HUES48 (cell line): ENCODE measurements at regions not wholly inside any gene's neighbourhood (a gene's known extent, or its start where the extent isn't known, plus 50 kb on each side); places are given as distances from the start of the nearest gene placed in this dataset.

Experiments used
- H3K27ac ChIP-seq: one replicate; pipeline ENCODE4 v1.7.0; 2013; ENCODE audit warnings: low read depth, low read length, inconsistent platforms
- H3K27me3 ChIP-seq: 2 replicates; pipeline ENCODE4 v1.6.1; 2013; ENCODE audit warnings: mild to moderate bottlenecking, low read length; ENCODE audit not compliant: control insufficient read depth, insufficient read depth
- H3K36me3 ChIP-seq: 2 replicates; pipeline ENCODE4 v1.6.1; 2013; ENCODE audit warnings: low read length; ENCODE audit not compliant: control insufficient read depth, insufficient read depth
- H3K4me1 ChIP-seq: 2 replicates; pipeline ENCODE4 v1.6.1; 2013; ENCODE audit warnings: mild to moderate bottlenecking, low read length; ENCODE audit not compliant: control insufficient read depth, insufficient read depth
- H3K4me3 ChIP-seq: 2 replicates; pipeline ENCODE4 v1.5.1; 2013; ENCODE audit warnings: mild to moderate bottlenecking, low read depth, low read length
- H3K9ac ChIP-seq: 2 replicates; pipeline ENCODE4 v1.6.1; 2013; ENCODE audit warnings: mild to moderate bottlenecking, low read depth, low read length, moderate library complexity
- H3K9me3 ChIP-seq: 2 replicates; pipeline ENCODE4 v1.6.1; 2013; ENCODE audit warnings: low read length; ENCODE audit not compliant: control insufficient read depth, insufficient read depth

DNA sequence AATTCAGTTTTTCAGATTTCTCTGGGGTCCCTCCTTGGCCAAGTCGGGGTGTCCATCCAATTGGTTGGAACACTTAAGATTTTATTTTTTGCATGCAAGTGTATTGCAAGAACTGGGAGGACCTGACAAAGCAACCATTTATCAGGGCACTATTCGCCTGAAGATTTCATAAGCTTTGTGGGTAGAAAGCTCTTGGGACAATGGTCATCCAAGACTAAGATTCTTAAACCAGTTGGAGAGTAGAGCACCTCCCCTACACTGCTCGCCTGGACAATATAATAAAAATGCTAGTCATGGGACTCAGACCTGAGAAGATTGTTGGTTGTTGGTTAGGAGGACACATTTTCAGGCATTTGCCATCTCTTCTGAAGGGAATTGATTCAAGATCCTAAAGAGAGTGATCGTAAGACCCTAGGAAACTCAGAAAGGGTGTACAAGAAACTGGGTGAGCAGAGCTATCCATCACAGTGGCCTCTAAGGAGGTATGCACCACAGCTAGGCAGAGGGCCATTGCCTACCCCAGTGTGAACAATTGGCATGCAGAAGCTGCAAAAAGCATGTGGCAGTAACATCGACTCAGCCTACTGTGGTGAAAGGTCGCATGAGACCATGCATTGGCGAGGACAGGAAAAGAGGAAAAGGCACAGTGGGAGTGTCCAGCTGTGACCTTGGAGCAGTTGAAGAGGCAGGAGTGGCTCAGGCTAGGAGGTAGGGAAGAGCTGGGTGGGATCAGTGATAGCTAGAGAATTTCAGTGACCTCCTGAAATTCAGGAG, 1235.3 kb upstream of the AUTS2 start:
- Histone ChIP-seq H3K4me3 (no peak overlapping the region), H3K4me1 (no peaks in the 10 kb centered on the region), H3K36me3 (no peaks in the 10 kb centered on the region), H3K9ac (no peak overlapping the region), H3K27me3 (no peaks in the 10 kb centered on the region), H3K27ac (no peak overlapping the region), H3K9me3 (no peaks in the 10 kb centered on the region)

DNA sequence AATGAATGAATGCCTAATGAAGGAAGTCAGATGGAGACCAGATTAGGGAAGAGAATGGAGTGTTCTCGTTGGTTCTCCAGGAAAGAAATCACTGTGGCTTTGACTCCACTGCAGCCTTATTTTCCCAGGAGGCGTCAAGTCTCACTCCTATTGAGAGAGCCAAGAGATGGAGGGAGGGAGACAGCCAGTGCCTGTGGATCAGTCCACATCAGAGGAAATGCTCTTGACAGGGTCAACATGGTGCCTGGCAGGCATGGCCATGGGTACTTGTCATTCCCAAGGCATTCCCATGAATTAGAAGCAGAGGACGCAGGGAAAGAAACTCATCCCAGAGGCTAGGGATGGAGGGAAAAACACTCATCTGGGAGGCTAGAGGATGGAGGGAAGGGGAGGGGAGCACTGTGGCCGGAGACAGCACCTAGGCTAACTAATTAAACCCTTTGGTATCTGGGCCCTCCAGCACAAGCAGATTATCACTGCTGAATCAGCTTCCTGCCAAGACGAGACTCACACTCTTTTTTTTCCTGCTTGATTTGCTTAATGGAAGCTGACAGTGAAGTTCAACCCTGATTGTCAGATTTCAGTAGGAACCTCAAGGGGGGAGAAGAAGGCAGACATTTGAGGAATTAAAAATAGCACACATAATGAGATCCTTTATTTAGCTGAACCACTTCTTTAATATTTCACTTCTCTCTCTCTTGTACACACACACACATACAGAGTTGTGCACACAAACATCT, 1233.2 kb upstream of the AUTS2 start:
- H3K4me3 ChIP-seq = no peak overlapping the region
- H3K27ac ChIP-seq = no peak overlapping the region
- H3K9me3 ChIP-seq = no peaks in the 10 kb centered on the region
- no peaks in the 10 kb centered on the region for H3K4me1 ChIP-seq
- no peaks in the 10 kb centered on the region for H3K36me3 ChIP-seq
- H3K27me3 ChIP-seq = no peaks in the 10 kb centered on the region
- no peak overlapping the region for H3K9ac ChIP-seq

DNA sequence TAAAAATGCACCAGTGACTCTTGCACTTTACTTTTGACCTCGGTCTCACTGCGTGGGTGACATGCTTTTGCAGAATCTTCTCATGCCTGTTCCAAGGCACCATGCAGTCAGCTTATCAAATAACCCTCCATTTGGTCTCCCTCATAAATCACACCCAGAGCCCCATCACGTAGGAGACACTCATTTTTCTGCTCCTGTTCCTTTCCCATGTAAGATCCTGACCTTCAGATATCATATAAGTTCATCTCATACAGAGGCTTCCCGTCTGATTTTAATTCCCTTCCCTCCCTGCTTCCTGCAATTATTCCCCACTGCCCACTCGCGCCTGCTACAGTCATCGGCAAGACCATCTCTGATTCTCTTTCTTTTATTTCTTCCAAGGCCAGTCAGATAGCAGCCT, 1226.3 kb upstream of the AUTS2 start:
- no peaks in the 10 kb centered on the region for H3K27me3 ChIP-seq
- no peak overlapping the region for H3K27ac ChIP-seq
- no peak overlapping the region for H3K4me3 ChIP-seq
- H3K9me3 ChIP-seq = peaks cover 5% of the 10 kb centered on the region
- H3K4me1 ChIP-seq = no peaks in the 10 kb centered on the region
- no peaks in the 10 kb centered on the region for H3K36me3 ChIP-seq
- H3K9ac ChIP-seq = no peak overlapping the region

DNA sequence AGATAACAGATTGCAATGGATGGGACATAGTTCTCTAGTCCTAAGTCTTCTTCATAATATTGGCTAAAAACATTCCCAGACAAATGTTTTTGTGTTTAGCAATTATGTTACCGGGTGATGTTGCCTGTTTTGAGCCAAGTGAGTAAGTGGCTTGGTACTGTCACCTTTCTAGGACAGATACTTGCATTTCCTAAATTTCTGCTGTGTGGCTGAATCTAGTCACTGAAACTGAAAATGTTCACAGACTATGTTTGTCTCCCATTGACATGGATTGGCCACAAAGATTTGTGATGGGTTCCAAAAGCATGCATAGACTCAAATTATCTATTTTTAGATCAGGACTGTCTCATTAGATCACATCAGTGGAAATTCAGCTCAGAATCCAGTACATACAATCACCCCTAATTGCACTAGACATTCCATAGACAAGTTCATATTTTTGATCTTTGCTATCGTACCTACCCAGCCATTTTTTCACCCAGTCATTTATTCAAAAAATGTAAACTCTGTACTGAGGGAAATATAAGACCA, 1222.1 kb upstream of the AUTS2 start:
- Histone ChIP-seq H3K9ac (no peak overlapping the region), H3K9me3 (peaks cover 5% of the 10 kb centered on the region), H3K36me3 (no peaks in the 10 kb centered on the region), H3K27me3 (no peaks in the 10 kb centered on the region), H3K4me1 (no peaks in the 10 kb centered on the region), H3K27ac (no peak overlapping the region), H3K4me3 (no peak overlapping the region)

DNA sequence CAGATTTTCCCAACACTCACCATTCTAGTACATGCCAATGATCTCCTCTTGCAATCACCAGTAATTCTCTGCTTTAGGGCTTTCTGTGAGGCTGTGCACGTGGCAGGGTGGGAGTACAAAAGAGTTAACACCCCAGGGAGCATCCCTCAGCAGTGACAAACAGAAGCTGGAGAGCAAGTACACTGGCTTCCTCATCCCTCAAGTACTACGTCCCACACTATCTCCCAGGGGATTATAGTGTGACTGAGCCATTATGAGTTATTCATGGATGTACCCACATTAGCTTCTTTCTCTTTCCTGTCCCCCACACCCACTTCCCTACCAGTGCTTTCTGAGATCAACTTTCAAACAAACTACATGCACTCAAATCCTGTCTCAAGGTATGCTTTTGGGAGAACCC, 1216.5 kb upstream of the AUTS2 start:
- Histone ChIP-seq H3K9ac (no peak overlapping the region), H3K27ac (no peak overlapping the region), H3K4me3 (no peak overlapping the region), H3K9me3 (no peaks in the 10 kb centered on the region), H3K36me3 (no peaks in the 10 kb centered on the region), H3K27me3 (no peaks in the 10 kb centered on the region), H3K4me1 (no peaks in the 10 kb centered on the region)

DNA sequence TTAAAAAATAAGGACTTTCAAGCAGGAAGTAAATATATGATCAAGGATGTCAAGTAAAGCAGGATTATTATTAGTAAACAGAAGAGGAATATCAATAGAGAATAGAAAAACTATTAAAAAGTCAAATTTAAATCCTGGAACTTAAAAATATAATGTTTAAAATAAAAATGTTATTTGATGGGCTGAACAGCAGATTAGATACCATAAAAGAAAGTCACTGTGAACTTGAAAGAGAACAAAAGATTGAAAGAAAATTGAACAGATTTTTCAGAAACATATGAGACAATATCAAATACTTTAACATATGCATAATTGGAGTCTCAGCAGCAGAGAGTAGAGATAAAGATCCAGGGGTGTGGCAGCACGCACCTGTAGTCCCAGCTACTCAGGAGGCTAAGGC, 1213.7 kb upstream of the AUTS2 start:
- no peaks in the 10 kb centered on the region for H3K9me3 ChIP-seq
- H3K27ac ChIP-seq = no peak overlapping the region
- no peaks in the 10 kb centered on the region for H3K27me3 ChIP-seq
- H3K4me3 ChIP-seq = no peak overlapping the region
- no peak overlapping the region for H3K9ac ChIP-seq
- H3K4me1 ChIP-seq = no peaks in the 10 kb centered on the region
- no peaks in the 10 kb centered on the region for H3K36me3 ChIP-seq

DNA sequence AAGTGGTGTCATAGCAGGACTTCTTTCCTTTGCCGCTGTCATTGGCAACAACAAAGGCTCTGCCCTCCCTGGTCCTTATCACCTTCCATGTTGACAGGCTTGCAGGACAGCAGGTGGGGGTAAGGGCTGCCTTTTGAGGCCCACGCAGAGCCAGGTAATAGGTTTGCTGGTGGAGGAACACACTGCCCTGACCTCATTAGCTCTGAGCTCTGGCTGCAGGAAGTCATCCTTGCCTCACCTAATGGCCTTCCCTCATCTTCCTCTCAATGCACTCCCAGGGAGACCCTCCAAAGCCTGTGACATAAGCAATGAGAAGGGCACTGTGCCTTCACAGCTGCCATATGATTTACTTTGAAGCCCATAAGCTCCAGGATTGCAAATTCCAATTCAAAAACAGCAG, 1205.2 kb upstream of the AUTS2 start:
- Histone ChIP-seq H3K36me3 (no peaks in the 10 kb centered on the region), H3K9me3 (no peaks in the 10 kb centered on the region), H3K4me1 (no peaks in the 10 kb centered on the region), H3K27ac (no peak overlapping the region), H3K9ac (no peak overlapping the region), H3K27me3 (no peaks in the 10 kb centered on the region), H3K4me3 (no peak overlapping the region)

DNA sequence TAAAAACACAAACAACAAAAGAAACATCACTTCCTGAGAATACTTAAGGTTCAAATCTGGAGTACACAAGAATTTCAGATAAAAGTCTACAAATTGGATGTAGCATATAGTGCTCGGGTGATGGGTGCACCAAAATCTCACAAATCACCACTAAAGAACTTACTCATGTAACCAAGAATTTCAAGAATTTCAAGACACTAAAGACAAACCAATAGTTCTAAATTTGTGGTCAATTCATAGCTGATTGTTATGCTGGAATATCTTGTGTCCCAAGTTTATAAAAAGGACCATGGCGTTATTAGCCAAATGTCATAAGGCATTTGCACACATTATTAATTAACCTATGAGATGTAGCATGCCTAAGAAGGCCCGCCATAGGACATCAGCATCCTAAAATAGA, 1204.1 kb upstream of the AUTS2 start:
- Histone ChIP-seq H3K4me3 (no peak overlapping the region), H3K27ac (no peak overlapping the region), H3K9ac (no peak overlapping the region), H3K27me3 (no peaks in the 10 kb centered on the region), H3K36me3 (no peaks in the 10 kb centered on the region), H3K4me1 (no peaks in the 10 kb centered on the region), H3K9me3 (no peaks in the 10 kb centered on the region)

DNA sequence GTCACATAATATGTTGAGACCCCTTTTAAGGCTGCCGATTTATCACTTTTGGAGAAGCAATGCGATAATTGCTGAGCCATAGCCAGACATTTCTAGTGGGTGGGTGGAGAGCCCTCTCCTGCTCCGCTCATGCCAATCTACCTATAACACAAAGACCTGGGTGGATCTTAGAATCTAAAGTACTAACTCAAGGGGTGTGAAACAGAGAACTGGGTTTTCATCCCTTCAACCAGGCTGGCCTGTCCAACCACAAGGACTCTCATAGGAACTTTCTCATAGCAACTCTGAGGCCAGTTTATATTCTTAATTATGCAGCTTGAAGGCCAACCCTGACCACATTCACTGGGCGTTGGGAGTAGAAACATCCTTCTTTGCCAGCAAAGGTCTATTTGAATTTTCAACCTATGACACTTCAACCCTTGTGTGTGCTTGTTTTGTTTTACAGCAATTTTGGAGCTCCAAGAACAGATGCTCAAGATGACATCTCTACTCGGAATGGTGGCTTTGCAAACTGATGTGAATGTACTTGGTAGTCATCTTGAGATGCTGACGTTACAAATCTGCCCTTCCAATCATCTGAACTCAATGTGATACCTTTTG, 1198.2 kb upstream of the AUTS2 start:
- Histone ChIP-seq H3K4me1 (no peaks in the 10 kb centered on the region), H3K27me3 (no peaks in the 10 kb centered on the region), H3K9ac (no peak overlapping the region), H3K36me3 (no peaks in the 10 kb centered on the region), H3K9me3 (no peaks in the 10 kb centered on the region), H3K27ac (no peak overlapping the region), H3K4me3 (no peak overlapping the region)

DNA sequence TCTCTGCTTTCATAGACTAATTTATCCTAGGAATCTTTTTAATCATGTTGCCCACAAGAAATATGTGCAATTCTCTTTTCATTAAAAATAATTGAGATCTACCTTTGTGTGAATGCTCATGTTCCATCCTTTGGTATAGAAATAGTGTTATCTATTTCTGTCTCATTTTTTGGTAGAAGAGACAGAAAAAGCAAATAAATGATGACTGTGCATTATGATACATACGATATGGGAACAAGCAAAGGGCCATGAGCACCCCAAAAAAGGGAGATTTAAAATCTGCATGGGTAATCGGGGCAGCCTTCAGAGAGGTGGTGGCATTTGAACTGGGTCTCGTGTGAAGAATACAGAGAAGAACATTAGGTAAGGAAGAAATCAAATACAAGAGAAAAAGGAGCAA, 1197.5 kb upstream of the AUTS2 start:
- Histone ChIP-seq H3K9ac (no peak overlapping the region), H3K36me3 (no peaks in the 10 kb centered on the region), H3K27me3 (no peaks in the 10 kb centered on the region), H3K27ac (no peak overlapping the region), H3K9me3 (no peaks in the 10 kb centered on the region), H3K4me1 (no peaks in the 10 kb centered on the region), H3K4me3 (no peak overlapping the region)

DNA sequence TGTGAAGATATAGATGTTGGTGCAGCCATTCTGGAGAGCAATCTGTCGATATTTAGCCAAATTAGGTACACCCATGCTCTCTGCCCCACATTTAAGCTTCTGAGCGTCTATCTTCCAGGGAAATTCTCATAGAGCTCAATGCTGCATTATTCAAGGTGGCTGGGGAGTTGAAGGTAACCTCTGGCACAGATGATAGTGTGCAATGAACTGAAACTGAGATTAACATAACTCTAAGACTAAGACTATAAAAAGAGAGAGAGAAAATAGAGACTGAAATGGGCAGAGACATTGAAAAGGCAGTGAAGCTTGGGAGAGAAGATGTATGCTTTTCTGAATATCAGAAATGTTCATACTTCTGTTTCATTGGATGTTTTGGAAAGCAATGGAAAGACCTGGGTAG, 1197.0 kb upstream of the AUTS2 start:
- H3K4me3 ChIP-seq = no peak overlapping the region
- no peaks in the 10 kb centered on the region for H3K36me3 ChIP-seq
- H3K9ac ChIP-seq = no peak overlapping the region
- no peaks in the 10 kb centered on the region for H3K9me3 ChIP-seq
- H3K4me1 ChIP-seq = no peaks in the 10 kb centered on the region
- H3K27me3 ChIP-seq = no peaks in the 10 kb centered on the region
- no peak overlapping the region for H3K27ac ChIP-seq
